ENCODE measurements at regions not wholly inside any gene's neighbourhood (a gene's known extent, or its start where the extent isn't known, plus 50 kb on each side); places are given as distances from the start of the nearest gene placed in this dataset.

DNA sequence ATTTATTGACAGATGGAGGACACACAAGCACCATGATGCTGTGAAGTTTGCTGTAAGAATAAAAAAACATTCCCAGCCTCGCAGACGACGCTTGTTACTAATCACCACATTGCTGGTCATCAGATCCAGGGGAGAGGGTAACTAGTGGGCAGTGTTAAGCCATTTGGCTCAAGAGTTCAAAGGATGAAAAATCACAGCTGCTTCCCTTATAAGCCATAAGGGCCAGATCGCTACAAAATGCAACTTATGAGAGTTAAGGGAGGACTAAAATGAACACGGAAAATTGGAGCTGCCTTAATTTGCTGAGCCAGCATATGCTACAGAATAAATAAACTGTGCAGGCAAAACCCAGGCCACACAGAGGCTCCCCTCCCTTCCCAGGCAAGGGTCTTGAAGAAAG is 522.6 kb downstream of the TDRD15 start:
- Mint-ChIP-seq H3K4me1 (no peaks in the 10 kb centered on the region), H3K36me3 (ENCODE audit: low read depth) (no peaks in the 10 kb centered on the region), H3K4me3 (no peak overlapping the region), H3K27ac (no peak overlapping the region), H3K27me3 (no peaks in the 10 kb centered on the region)
- no peaks in the 10 kb centered on the region for H3K9me3 ChIP-seq (ENCODE audit: control insufficient read depth, low read length, poor library complexity, severe bottlenecking)
- no peak for ATAC-seq
- no peak for DNase-seq

DNA sequence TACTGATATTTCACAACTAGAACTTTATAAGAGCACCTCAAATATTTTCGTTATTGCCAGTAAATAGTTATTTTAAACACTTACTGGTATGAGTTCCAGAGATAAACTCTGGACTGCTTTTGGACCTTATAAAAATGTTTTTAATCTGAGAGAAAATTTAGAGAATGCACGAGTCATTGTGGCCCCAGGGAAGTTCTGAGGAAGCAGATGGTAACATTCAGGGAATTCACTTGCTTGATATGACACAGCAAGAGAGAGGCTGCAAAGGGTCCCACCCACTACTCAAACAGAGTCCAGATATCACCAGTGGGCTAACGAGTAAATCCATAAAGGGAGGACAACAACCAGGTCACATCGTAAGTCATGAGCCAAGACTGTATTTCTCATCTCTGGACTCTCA is 526.8 kb downstream of the TDRD15 start:
- H3K4me3 Mint-ChIP-seq: no peak overlapping the region
- no peaks in the 10 kb centered on the region for H3K27me3 Mint-ChIP-seq
- DNase-seq (no peak), ATAC-seq (no peak)
- no peaks in the 10 kb centered on the region for H3K4me1 Mint-ChIP-seq
- H3K9me3 ChIP-seq (ENCODE audit: control insufficient read depth, low read length, poor library complexity, severe bottlenecking): no peaks in the 10 kb centered on the region
- no peak overlapping the region for H3K27ac Mint-ChIP-seq
- no peaks in the 10 kb centered on the region for H3K36me3 Mint-ChIP-seq (ENCODE audit: low read depth)

DNA sequence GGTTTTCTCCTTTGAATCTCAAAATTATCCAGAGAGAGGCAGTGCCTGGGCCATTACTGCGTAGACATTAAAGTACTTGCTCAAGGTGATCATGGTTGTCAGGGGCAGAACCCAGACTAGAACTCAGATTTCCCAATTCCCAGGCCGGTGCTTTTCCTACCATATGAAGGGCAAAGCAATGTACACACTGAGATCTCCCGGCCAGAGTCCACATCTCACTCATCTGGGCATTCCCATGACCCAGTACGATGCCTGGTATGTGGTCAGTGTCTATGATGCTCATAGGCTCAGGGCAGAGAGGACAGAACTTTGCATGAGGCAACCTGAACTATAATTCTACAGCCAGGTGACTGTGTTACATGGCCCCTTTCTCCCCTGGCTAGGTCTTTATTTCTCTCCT is 531.4 kb downstream of the TDRD15 start:
- no peaks in the 10 kb centered on the region for H3K9me3 ChIP-seq (ENCODE audit: control insufficient read depth, low read length, poor library complexity, severe bottlenecking)
- ATAC-seq: no peak
- Mint-ChIP-seq H3K36me3 (ENCODE audit: low read depth) (no peaks in the 10 kb centered on the region), H3K27ac (no peak overlapping the region), H3K4me3 (no peak overlapping the region), H3K4me1 (no peaks in the 10 kb centered on the region), H3K27me3 (no peaks in the 10 kb centered on the region)
- DNase-seq: no peak

DNA sequence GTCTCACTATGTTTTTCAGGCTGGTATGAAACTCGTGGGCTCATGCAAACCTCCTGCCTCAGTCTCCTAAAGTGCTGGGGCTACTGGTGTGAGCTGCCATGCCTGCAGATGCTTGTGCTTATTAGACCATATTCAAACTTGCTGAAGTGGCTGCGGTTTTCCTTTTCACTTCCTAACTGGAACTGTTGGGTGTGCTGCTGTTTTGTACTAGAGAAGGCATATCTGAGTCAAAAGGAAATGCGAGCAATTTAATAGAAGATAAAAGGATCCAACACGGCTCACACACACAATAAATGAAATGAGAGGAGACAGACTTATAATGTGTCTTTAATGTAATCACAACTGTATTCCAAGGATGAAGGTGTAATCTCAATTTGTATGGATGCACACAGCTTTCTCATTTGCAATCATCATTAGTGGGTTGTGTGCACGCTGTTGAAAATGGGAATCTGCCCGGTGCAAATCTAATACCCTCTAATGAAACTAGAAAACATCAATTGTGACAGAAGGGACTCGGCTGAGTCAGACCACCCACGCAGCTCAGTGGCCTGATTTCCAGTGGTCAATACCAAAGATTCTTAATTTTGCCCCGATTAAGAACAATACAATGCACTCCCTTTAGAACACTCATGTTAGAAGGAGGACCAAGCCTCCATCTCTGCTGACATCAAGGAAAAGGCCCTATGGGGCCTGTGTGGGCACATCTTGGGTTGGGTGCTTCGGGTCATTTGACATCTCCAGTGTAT is 532.7 kb downstream of the TDRD15 start:
- no peaks in the 10 kb centered on the region for H3K9me3 ChIP-seq (ENCODE audit: control insufficient read depth, low read length, poor library complexity, severe bottlenecking)
- ATAC-seq (no peak), DNase-seq (no peak)
- Mint-ChIP-seq H3K36me3 (ENCODE audit: low read depth) (no peaks in the 10 kb centered on the region), H3K4me1 (no peaks in the 10 kb centered on the region), H3K4me3 (no peak overlapping the region), H3K27me3 (no peaks in the 10 kb centered on the region), H3K27ac (no peak overlapping the region)

DNA sequence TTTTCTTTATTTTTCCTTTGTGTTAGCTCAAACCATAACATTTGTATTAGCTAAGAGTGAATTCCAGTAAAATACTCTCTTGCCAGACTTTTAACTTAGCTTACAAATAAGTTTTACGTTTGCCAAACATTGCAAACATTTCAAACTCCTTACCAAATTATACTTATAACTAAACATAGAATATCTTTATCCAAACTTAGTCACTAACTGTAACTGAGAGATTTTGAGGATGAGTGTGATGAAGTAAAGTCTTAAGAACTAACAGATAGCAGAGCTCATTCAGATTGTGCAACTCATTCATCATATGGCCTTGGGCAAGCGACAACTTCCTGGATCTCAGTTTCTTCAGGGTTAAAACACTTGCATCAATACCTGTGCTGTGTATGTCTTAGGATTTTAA is 533.7 kb downstream of the TDRD15 start:
- H3K4me1 Mint-ChIP-seq: no peaks in the 10 kb centered on the region
- no peak overlapping the region for H3K27ac Mint-ChIP-seq
- no peaks in the 10 kb centered on the region for H3K9me3 ChIP-seq (ENCODE audit: control insufficient read depth, low read length, poor library complexity, severe bottlenecking)
- no peaks in the 10 kb centered on the region for H3K36me3 Mint-ChIP-seq (ENCODE audit: low read depth)
- no peak for DNase-seq
- H3K27me3 Mint-ChIP-seq: no peaks in the 10 kb centered on the region
- ATAC-seq: no peak
- H3K4me3 Mint-ChIP-seq: no peak overlapping the region

DNA sequence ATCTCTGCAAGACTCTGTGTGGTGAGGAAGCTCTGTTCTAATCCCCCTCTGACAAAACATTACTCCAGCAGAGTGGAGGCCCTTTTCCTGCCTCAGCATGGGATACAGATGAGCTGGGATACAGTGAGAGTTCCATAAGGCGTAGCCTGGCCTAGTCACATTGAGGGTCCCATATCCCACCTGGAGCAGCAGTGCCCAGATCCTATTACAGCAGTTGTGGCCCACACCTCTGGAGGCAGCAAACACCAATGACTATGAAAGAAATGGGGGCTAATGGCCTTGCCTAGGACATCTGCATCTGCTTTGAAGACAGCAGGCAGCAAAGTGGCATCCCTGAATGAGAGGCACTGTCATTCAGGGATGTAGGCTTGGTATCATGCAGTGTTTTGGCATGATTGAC is 534.5 kb downstream of the TDRD15 start:
- no peak for DNase-seq
- H3K27ac Mint-ChIP-seq: no peak overlapping the region
- no peaks in the 10 kb centered on the region for H3K9me3 ChIP-seq (ENCODE audit: control insufficient read depth, low read length, poor library complexity, severe bottlenecking)
- no peak overlapping the region for H3K4me3 Mint-ChIP-seq
- no peak for ATAC-seq
- H3K4me1 Mint-ChIP-seq: no peaks in the 10 kb centered on the region
- no peaks in the 10 kb centered on the region for H3K36me3 Mint-ChIP-seq (ENCODE audit: low read depth)
- H3K27me3 Mint-ChIP-seq: no peaks in the 10 kb centered on the region

DNA sequence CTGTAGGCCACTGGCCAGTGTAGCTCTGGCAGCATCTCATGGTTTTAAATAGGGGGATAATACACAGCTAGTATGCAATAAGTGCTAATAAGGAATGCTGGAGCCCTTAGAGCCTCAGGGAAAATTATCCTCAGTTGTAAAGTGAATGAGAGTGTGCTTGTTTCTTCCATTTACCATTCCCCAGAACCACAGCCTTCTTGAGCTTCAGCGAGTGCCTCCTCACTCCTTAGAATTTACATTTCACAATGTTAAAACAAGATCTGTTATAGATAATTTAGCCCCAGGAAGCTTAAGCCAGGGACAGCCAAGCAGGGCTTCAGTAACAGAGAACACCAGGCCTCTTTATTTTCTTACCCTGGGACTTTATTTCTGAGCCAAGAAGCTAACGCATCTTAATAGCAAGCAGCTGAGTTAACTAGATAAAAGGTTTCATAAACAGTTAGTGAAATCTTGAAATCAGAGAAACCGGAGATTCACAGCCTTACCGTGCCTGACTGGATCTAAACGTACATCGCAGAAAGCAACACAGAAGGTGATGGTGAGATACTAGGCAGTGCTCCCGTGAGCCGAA is 535.2 kb downstream of the TDRD15 start:
- ATAC-seq: no peak
- H3K9me3 ChIP-seq (ENCODE audit: control insufficient read depth, low read length, poor library complexity, severe bottlenecking): no peaks in the 10 kb centered on the region
- no peaks in the 10 kb centered on the region for H3K27me3 Mint-ChIP-seq
- no peaks in the 10 kb centered on the region for H3K4me1 Mint-ChIP-seq
- no peak overlapping the region for H3K27ac Mint-ChIP-seq
- H3K36me3 Mint-ChIP-seq (ENCODE audit: low read depth): no peaks in the 10 kb centered on the region
- DNase-seq: no peak
- no peak overlapping the region for H3K4me3 Mint-ChIP-seq

DNA sequence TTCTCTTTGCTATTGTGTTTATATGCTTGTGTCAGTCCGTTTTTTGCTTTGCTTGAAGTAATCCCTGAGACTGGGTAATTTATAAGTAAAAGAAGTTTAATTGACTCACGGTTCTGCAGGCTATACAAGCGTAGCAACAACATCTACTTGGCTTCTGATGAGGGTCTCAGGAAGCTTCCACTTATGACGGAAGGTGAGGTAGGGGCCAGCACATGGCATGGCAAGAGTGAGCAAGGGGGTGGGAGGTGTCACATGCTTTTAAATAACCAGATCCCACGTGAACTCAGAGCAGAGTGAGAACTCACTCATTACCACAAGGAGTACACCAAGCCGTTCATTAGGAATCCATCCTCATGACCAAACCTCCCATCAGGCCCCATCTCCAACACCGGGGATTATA is 540.3 kb downstream of the TDRD15 start:
- H3K27me3 Mint-ChIP-seq: no peaks in the 10 kb centered on the region
- DNase-seq (no peak), ATAC-seq (no peak)
- no peak overlapping the region for H3K4me3 Mint-ChIP-seq
- no peaks in the 10 kb centered on the region for H3K4me1 Mint-ChIP-seq
- no peaks in the 10 kb centered on the region for H3K36me3 Mint-ChIP-seq (ENCODE audit: low read depth)
- no peaks in the 10 kb centered on the region for H3K9me3 ChIP-seq (ENCODE audit: control insufficient read depth, low read length, poor library complexity, severe bottlenecking)
- no peak overlapping the region for H3K27ac Mint-ChIP-seq

DNA sequence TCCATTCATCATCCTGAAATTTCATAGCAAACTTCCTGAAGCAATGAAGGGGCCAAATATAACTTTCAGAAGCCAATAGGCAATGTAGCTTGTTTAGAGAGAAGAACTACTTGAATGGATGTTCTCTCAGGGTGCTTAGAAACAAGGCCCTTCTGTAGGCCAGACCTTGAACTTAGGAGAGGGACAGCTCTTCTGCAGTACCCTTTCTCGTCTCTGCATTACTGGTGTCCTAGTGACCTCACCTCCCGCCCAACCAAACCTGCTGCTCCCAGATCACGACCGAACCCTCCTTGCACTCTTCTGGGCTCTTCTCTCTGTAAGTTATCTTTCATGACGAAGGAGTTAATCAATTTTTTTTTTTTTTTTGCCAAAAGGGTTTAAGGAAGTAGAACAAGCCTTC is 543.9 kb downstream of the TDRD15 start:
- no peaks in the 10 kb centered on the region for H3K9me3 ChIP-seq (ENCODE audit: control insufficient read depth, low read length, poor library complexity, severe bottlenecking)
- DNase-seq (no peak), ATAC-seq (no peak)
- Mint-ChIP-seq H3K27ac (no peak overlapping the region), H3K4me1 (no peaks in the 10 kb centered on the region), H3K36me3 (ENCODE audit: low read depth) (no peaks in the 10 kb centered on the region), H3K4me3 (no peak overlapping the region), H3K27me3 (no peaks in the 10 kb centered on the region)

DNA sequence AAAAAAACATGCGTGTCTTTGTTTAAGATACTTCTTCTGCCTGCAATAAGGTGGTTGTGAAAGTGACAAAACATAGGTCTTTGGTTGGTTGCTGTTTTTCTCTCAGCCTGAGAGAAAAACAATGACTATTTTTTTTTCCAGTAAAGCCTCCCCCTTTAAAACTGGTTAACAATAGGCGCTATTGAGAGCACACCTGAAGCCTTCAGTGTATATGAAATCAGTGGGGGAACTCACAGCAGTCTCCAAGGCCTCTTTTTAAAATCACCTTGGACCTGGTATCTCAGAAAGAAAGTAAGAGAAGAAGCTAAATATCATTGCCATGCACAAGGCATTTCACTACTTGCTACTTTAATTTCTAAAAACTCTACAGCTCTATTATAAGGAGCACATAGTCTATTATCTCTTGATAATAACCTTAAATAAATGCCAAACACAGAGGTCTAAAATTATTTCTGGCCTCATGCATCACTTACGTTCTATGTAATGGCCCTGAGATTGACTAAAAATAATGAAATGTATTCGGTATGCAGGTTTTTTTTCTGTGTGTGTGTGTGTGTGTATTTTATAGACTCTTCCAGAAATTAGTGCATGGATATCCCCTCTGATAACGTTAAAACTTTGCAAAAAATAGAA is 544.4 kb downstream of the TDRD15 start:
- Mint-ChIP-seq H3K4me1 (no peaks in the 10 kb centered on the region), H3K4me3 (no peak overlapping the region), H3K27ac (no peak overlapping the region), H3K27me3 (no peaks in the 10 kb centered on the region), H3K36me3 (ENCODE audit: low read depth) (no peaks in the 10 kb centered on the region)
- DNase-seq (no peak), ATAC-seq (no peak)
- no peaks in the 10 kb centered on the region for H3K9me3 ChIP-seq (ENCODE audit: control insufficient read depth, low read length, poor library complexity, severe bottlenecking)

DNA sequence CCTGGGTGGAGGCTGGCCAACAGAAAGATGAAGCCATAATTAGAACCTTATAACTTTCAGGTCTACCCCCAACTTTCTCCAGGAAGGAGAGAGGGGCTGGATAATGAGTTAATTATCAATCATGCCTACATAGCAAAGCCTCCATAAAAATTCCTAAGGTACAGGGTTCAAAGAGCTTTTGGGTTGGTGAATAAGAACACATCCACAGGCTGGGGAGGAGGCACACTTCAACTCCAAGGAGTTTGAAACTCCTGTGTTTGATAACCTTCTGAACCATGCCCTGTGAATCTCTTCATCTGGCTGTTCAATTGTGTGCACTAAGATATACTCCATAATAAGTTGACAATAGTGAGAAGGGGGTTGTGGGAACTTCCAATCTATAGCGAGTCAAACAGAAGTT is 552.3 kb downstream of the TDRD15 start:
- Mint-ChIP-seq H3K4me1 (no peaks in the 10 kb centered on the region), H3K27ac (no peak overlapping the region), H3K36me3 (ENCODE audit: low read depth) (no peaks in the 10 kb centered on the region), H3K27me3 (no peaks in the 10 kb centered on the region), H3K4me3 (no peak overlapping the region)
- ATAC-seq (no peak), DNase-seq (no peak)
- H3K9me3 ChIP-seq (ENCODE audit: control insufficient read depth, low read length, poor library complexity, severe bottlenecking): no peaks in the 10 kb centered on the region

DNA sequence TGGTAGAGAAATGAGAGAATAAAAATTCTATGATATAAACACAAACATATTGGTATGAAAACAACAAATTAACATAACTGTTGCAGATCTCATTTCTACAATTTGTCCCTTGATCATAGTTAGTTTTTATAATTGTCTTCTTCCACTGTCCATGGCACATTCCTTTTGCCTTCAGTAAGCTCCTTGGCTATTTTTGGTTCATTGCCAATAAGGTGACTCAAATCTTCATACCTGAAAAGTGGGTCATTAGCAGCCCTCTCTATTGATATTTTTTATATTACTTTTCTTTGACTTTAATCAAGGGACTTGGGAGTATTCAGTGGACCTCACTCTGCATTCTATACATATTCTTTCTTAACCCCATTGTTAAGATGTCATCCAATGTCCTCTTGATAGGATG is 552.9 kb downstream of the TDRD15 start:
- ATAC-seq (no peak), DNase-seq (no peak)
- H3K9me3 ChIP-seq (ENCODE audit: control insufficient read depth, low read length, poor library complexity, severe bottlenecking): no peaks in the 10 kb centered on the region
- H3K4me1 Mint-ChIP-seq: no peaks in the 10 kb centered on the region
- no peaks in the 10 kb centered on the region for H3K36me3 Mint-ChIP-seq (ENCODE audit: low read depth)
- H3K27me3 Mint-ChIP-seq: no peaks in the 10 kb centered on the region
- H3K27ac Mint-ChIP-seq: no peak overlapping the region
- H3K4me3 Mint-ChIP-seq: no peak overlapping the region

DNA sequence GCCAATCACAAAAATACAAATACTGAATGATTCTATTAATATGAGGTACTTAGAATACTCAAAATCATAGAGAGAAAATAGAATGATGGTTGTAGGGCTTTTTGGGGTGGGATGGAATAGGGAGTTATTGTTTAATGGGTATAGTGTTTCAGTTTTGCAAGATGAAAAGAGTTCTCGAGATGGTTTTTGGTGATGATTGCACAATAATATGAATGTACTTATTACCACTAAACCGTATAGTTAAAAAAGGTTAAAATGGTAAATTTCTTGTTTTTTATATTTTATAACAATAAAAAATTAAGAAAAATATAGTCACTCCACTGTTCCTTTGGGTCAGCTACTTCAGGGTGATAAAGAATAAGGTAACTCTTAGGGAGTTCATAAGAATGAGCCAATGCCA is 560.1 kb downstream of the TDRD15 start:
- no peaks in the 10 kb centered on the region for H3K9me3 ChIP-seq (ENCODE audit: control insufficient read depth, low read length, poor library complexity, severe bottlenecking)
- ATAC-seq (no peak), DNase-seq (no peak)
- Mint-ChIP-seq H3K27ac (no peak overlapping the region), H3K27me3 (no peaks in the 10 kb centered on the region), H3K4me3 (no peak overlapping the region), H3K36me3 (ENCODE audit: low read depth) (no peaks in the 10 kb centered on the region), H3K4me1 (no peaks in the 10 kb centered on the region)

DNA sequence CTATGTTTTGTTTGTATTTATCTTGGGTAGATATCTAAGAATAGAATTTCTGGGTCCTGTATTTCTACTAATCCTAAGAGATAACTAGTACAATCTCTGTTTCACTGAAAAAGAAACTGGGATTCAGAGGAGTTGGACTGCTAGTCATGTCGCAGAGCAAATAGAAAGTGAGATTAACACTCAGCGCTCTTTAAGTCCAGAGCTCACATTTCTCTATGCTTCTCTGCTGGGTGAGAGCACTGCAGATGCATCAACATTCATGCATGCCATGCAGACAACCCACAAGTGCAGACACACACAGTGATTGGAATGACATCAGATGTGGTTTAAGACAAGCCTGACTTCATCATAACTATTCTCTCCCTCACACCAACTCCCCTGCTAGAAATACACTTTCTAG is 563.8 kb downstream of the TDRD15 start:
- no peaks in the 10 kb centered on the region for H3K27me3 Mint-ChIP-seq
- no peaks in the 10 kb centered on the region for H3K36me3 Mint-ChIP-seq (ENCODE audit: low read depth)
- H3K27ac Mint-ChIP-seq: no peak overlapping the region
- DNase-seq (no peak), ATAC-seq (no peak)
- no peaks in the 10 kb centered on the region for H3K4me1 Mint-ChIP-seq
- H3K4me3 Mint-ChIP-seq: no peak overlapping the region
- no peaks in the 10 kb centered on the region for H3K9me3 ChIP-seq (ENCODE audit: control insufficient read depth, low read length, poor library complexity, severe bottlenecking)
